HFF-Myc (cell line): ENCODE measurements at regions not wholly inside any gene's neighbourhood (a gene's known extent, or its start where the extent isn't known, plus 50 kb on each side); places are given as distances from the start of the nearest gene placed in this dataset.

Source experiments
- DNase-seq: peaks from one replicate; pipeline ENCODE4 v3.0.0-alpha.2; 2011; ENCODE audit warnings: low read depth; ENCODE audit errors: extremely low read depth
- H3K4me3 ChIP-seq: replicated peaks from 2 replicates; pipeline ENCODE4 v1.5.1; 2011; ENCODE audit warnings: low read depth, mild to moderate bottlenecking, control low read depth, low read length
- CTCF ChIP-seq: IDR thresholded peaks from 2 replicates; pipeline ENCODE4 v1.5.1; 2012; ENCODE audit warnings: mild to moderate bottlenecking, low read depth, low read length, control low read depth; ENCODE audit errors: missing control alignments

- no peak for TF ChIP-seq CTCF
- no peak overlapping the region for H3K4me3 ChIP-seq
- no peak for DNase-seq
Observed at GRCh38 chr9:104238668-104239067, 144.6 kb downstream of the SMC2 start.

- no peak for DNase-seq
- H3K4me3 ChIP-seq = no peak overlapping the region
- TF ChIP-seq CTCF = no peak
Observed at GRCh38 chr9:104240890-104241289, 146.8 kb downstream of the SMC2 start.

GRCh38 chr9:104245925-104246324, 151.8 kb downstream of the SMC2 start:
- no peak for TF ChIP-seq CTCF
- DNase-seq = no peak
- no peak overlapping the region for H3K4me3 ChIP-seq

- no peak overlapping the region for H3K4me3 ChIP-seq
- no peak for DNase-seq
- no peak for TF ChIP-seq CTCF
Observed at GRCh38 chr9:104247899-104248460, 153.9 kb downstream of the SMC2 start.

GRCh38 chr9:104256031-104256695, 162.1 kb downstream of the SMC2 start:
- no peak overlapping the region for H3K4me3 ChIP-seq
- TF ChIP-seq CTCF = no peak
- DNase-seq = peak; percentile 1

GRCh38 chr9:104256696-104257062, 162.6 kb downstream of the SMC2 start:
- no peak for TF ChIP-seq CTCF
- no peak for DNase-seq
- H3K4me3 ChIP-seq = no peak overlapping the region

GRCh38 chr9:104258296-104259011, 164.3 kb downstream of the SMC2 start:
- no peak for DNase-seq
- no peak for TF ChIP-seq CTCF
- H3K4me3 ChIP-seq = no peak overlapping the region
